K562 (cell line): ENCODE measurements at regions not wholly inside any gene's neighbourhood (a gene's known extent, or its start where the extent isn't known, plus 50 kb on each side); places are given as distances from the start of the nearest gene placed in this dataset.

Experiments used
- BHLHE40 ChIP-seq: IDR thresholded peaks from 2 replicates; pipeline ENCODE4 v1.6.1; 2011; ENCODE audit warnings: low read length, improper control_type of control experiment
- EP300 ChIP-seq: IDR thresholded peaks from 2 replicates; pipeline ENCODE4 v1.6.1; 2012; ENCODE audit warnings: low read length, improper control_type of control experiment
- GABPA ChIP-seq: fragments of 200-800 bp; sonication (Bioruptor generic); conservative IDR thresholded peaks from 2 replicates; pipeline ENCODE4 v1.6.1; 2016; ENCODE audit warnings: low read depth, missing genetic modification characterization, missing compliant biosample characterization
- IRF2 ChIP-seq: sonication (generic); formaldehyde crosslinking; IDR thresholded peaks from 2 replicates; pipeline ENCODE4 v1.8.1; 2022; ENCODE audit warnings: mild to moderate bottlenecking, missing genetic modification reagents
- PHF8 ChIP-seq: fragments of 200-600 bp; sonication (generic); IDR thresholded peaks from 2 replicates; pipeline ENCODE4 v1.6.1; 2012; ENCODE audit warnings: mixed run types, mild to moderate bottlenecking, inconsistent platforms, low read length, moderate library complexity, borderline replicate concordance
- SIX5 ChIP-seq, 2 experiments: IDR thresholded peaks; 2 replicates each; pipeline ENCODE4 v1.6.1; 2011; ENCODE audit warnings: low read length in 2 of 2, borderline replicate concordance in 1 of 2, low read depth in 1 of 2, mild to moderate bottlenecking in 1 of 2, moderate library complexity in 1 of 2; ENCODE audit not compliant: insufficient read depth in 1 of 2
- ZNF121 ChIP-seq: sonication (generic); formaldehyde crosslinking; conservative IDR thresholded peaks from 2 replicates; pipeline ENCODE4 v1.8.0; 2022; ENCODE audit warnings: missing genetic modification reagents
- TF ChIP-seq, protein P1 (sequence below): fragments of 450-650 bp; formaldehyde crosslinking; IDR thresholded peaks from 2 replicates; pipeline ENCODE4 v1.4.0; 2022; ENCODE audit warnings: mild to moderate bottlenecking, moderate library complexity
- TF ChIP-seq, protein P2 (sequence below): fragments of 450-650 bp; IDR thresholded peaks from 2 replicates; pipeline ENCODE4 v1.6.1; 2018; ENCODE audit not compliant: partially characterized antibody
- TF ChIP-seq, protein P3 (sequence below): fragments of 150-350 bp; IDR thresholded peaks from 2 replicates; pipeline ENCODE4 v1.6.1; 2014; ENCODE audit warnings: low read depth, mild to moderate bottlenecking, low read length, borderline replicate concordance
- TF ChIP-seq, protein P4 (sequence below): sonication (generic); formaldehyde crosslinking; IDR thresholded peaks from 2 replicates; pipeline ENCODE4 v1.8.1; 2023; ENCODE audit warnings: mild to moderate bottlenecking, missing genetic modification reagents

DNA sequence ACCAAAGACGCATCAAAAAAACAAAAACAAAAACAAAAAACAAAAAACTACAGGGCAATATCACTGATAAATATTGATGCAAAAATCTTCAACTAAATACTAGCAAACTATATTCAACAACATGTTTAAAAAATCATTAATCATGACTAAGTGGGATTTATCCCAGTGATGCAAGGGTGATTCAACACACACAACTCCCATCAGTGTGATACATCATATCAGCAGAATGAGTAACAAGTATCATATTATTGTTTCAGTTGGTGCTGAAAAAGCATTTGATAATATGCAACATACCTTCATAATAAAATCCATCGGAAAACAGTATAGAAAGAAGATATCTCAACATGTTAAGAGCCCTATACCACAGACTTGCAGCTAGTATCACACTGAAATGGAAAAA, 953.0 kb downstream of the AMY1C start:
- TF ChIP-seq SIX5 (IDR thresholded peaks at IDR 0.05; ENCODE audit: borderline replicate concordance in 1 of 2, insufficient read depth in 1 of 2, low read depth in 1 of 2, low read length in 2 of 2), result no peak
- TF ChIP-seq ZNF121 (CRISPR knock-in tag), result no peak
- TF ChIP-seq GABPA (tag), result no peak
- TF ChIP-seq, protein P1, sequence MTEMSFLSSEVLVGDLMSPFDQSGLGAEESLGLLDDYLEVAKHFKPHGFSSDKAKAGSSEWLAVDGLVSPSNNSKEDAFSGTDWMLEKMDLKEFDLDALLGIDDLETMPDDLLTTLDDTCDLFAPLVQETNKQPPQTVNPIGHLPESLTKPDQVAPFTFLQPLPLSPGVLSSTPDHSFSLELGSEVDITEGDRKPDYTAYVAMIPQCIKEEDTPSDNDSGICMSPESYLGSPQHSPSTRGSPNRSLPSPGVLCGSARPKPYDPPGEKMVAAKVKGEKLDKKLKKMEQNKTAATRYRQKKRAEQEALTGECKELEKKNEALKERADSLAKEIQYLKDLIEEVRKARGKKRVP (CRISPR knock-in tag), result no peak
- TF ChIP-seq, protein P2, sequence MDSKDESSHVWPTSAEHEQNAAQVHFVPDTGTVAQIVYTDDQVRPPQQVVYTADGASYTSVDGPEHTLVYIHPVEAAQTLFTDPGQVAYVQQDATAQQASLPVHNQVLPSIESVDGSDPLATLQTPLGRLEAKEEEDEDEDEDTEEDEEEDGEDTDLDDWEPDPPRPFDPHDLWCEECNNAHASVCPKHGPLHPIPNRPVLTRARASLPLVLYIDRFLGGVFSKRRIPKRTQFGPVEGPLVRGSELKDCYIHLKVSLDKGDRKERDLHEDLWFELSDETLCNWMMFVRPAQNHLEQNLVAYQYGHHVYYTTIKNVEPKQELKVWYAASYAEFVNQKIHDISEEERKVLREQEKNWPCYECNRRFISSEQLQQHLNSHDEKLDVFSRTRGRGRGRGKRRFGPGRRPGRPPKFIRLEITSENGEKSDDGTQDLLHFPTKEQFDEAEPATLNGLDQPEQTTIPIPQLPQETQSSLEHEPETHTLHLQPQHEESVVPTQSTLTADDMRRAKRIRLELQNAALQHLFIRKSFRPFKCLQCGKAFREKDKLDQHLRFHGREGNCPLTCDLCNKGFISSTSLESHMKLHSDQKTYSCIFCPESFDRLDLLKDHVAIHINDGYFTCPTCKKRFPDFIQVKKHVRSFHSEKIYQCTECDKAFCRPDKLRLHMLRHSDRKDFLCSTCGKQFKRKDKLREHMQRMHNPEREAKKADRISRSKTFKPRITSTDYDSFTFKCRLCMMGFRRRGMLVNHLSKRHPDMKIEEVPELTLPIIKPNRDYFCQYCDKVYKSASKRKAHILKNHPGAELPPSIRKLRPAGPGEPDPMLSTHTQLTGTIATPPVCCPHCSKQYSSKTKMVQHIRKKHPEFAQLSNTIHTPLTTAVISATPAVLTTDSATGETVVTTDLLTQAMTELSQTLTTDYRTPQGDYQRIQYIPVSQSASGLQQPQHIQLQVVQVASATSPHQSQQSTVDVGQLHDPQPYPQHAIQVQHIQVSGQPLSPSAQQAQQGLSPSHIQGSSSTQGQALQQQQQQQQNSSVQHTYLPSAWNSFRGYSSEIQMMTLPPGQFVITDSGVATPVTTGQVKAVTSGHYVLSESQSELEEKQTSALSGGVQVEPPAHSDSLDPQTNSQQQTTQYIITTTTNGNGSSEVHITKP, result no peak
- TF ChIP-seq EP300, result no peak
- no peak for TF ChIP-seq IRF2
- TF ChIP-seq, protein P3, sequence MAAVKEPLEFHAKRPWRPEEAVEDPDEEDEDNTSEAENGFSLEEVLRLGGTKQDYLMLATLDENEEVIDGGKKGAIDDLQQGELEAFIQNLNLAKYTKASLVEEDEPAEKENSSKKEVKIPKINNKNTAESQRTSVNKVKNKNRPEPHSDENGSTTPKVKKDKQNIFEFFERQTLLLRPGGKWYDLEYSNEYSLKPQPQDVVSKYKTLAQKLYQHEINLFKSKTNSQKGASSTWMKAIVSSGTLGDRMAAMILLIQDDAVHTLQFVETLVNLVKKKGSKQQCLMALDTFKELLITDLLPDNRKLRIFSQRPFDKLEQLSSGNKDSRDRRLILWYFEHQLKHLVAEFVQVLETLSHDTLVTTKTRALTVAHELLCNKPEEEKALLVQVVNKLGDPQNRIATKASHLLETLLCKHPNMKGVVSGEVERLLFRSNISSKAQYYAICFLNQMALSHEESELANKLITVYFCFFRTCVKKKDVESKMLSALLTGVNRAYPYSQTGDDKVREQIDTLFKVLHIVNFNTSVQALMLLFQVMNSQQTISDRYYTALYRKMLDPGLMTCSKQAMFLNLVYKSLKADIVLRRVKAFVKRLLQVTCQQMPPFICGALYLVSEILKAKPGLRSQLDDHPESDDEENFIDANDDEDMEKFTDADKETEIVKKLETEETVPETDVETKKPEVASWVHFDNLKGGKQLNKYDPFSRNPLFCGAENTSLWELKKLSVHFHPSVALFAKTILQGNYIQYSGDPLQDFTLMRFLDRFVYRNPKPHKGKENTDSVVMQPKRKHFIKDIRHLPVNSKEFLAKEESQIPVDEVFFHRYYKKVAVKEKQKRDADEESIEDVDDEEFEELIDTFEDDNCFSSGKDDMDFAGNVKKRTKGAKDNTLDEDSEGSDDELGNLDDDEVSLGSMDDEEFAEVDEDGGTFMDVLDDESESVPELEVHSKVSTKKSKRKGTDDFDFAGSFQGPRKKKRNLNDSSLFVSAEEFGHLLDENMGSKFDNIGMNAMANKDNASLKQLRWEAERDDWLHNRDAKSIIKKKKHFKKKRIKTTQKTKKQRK, result no peak
- no peak for TF ChIP-seq BHLHE40
- no peak for TF ChIP-seq PHF8
- TF ChIP-seq, protein P4, sequence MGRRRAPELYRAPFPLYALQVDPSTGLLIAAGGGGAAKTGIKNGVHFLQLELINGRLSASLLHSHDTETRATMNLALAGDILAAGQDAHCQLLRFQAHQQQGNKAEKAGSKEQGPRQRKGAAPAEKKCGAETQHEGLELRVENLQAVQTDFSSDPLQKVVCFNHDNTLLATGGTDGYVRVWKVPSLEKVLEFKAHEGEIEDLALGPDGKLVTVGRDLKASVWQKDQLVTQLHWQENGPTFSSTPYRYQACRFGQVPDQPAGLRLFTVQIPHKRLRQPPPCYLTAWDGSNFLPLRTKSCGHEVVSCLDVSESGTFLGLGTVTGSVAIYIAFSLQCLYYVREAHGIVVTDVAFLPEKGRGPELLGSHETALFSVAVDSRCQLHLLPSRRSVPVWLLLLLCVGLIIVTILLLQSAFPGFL (CRISPR knock-in tag), result no peak
